Astrocyte (in vitro differentiated cells and primary cell): ENCODE measurements at regions not wholly inside any gene's neighbourhood (a gene's known extent, or its start where the extent isn't known, plus 50 kb on each side); places are given as distances from the start of the nearest gene placed in this dataset.

Experiments
- DNase-seq: peaks from one replicate; pipeline ENCODE4 v3.0.0-alpha.2; 2010; ENCODE audit warnings: low read depth
- FAIRE-seq: peaks from 2 replicates; lab custom pipeline; 2011; peaks lifted over from hg19 to GRCh38; lab: Jason Lieb, UNC
- H2AFZ ChIP-seq: 2 replicates; pipeline ENCODE4 v1.6.0; 2012; ENCODE audit warnings: low read depth, low read length, inconsistent platforms
- H3K27ac ChIP-seq: 2 replicates; pipeline ENCODE4 v1.5.1; 2011; ENCODE audit warnings: low read depth, low read length, inconsistent platforms
- H3K27me3 ChIP-seq: 2 replicates; pipeline ENCODE4 v1.6.0; 2011; ENCODE audit warnings: low read length, inconsistent platforms; ENCODE audit not compliant: insufficient read depth
- H3K36me3 ChIP-seq: 2 replicates; pipeline ENCODE4 v1.5.1; 2011; ENCODE audit warnings: low read length, inconsistent platforms; ENCODE audit not compliant: insufficient read depth
- H3K4me1 ChIP-seq: 2 replicates; pipeline ENCODE4 v1.5.1; 2011; ENCODE audit warnings: low read length, inconsistent platforms; ENCODE audit not compliant: insufficient read depth
- H3K4me2 ChIP-seq: 2 replicates; pipeline ENCODE4 v1.6.0; 2012; ENCODE audit warnings: low read length, inconsistent platforms
- H3K4me3 ChIP-seq: 2 replicates; pipeline ENCODE4 v1.5.1; 2011; ENCODE audit warnings: low read depth, mild to moderate bottlenecking, low read length, inconsistent platforms; ENCODE audit not compliant: insufficient read depth
- H3K79me2 ChIP-seq: 2 replicates; pipeline ENCODE4 v1.6.0; 2012; ENCODE audit warnings: mild to moderate bottlenecking, low read length, inconsistent platforms; ENCODE audit not compliant: insufficient read depth
- H3K9ac ChIP-seq: 2 replicates; pipeline ENCODE4 v1.6.0; 2012; ENCODE audit warnings: mild to moderate bottlenecking, low read length, inconsistent platforms
- H3K9me3 ChIP-seq: 2 replicates; pipeline ENCODE4 v1.5.1; 2012; ENCODE audit warnings: low read depth, mild to moderate bottlenecking, low read length, inconsistent platforms; ENCODE audit not compliant: insufficient read depth
- H4K20me1 ChIP-seq: 2 replicates; pipeline ENCODE4 v1.6.0; 2012; ENCODE audit warnings: low read length, inconsistent platforms; ENCODE audit not compliant: insufficient read depth
- H3K27ac Mint-ChIP-seq: one replicate; pipeline ENCODE4 v1.8.0; 2021; ENCODE audit warnings: mild to moderate bottlenecking, mixed read lengths; ENCODE audit not compliant: unreplicated experiment
- H3K27me3 Mint-ChIP-seq: one replicate; pipeline ENCODE4 v1.8.0; 2021; ENCODE audit warnings: low read depth, mixed read lengths; ENCODE audit not compliant: unreplicated experiment
- H3K36me3 Mint-ChIP-seq: one replicate; pipeline ENCODE4 v1.8.0; 2021; ENCODE audit warnings: low read depth, mixed read lengths; ENCODE audit not compliant: unreplicated experiment
- H3K4me1 Mint-ChIP-seq: one replicate; pipeline ENCODE4 v1.8.0; 2021; ENCODE audit warnings: low read depth, mixed read lengths; ENCODE audit not compliant: unreplicated experiment
- H3K4me3 Mint-ChIP-seq: one replicate; pipeline ENCODE4 v1.8.0; 2021; ENCODE audit warnings: mild to moderate bottlenecking, moderate library complexity, mixed read lengths; ENCODE audit not compliant: unreplicated experiment
- H3K9me3 Mint-ChIP-seq: one replicate; pipeline ENCODE4 v1.8.0; 2021; ENCODE audit warnings: mild to moderate bottlenecking, mixed read lengths; ENCODE audit not compliant: unreplicated experiment
- EZH2 ChIP-seq: IDR thresholded peaks from 2 replicates; pipeline ENCODE4 v1.6.1; 2012; ENCODE audit warnings: mild to moderate bottlenecking, low read length, inconsistent platforms; ENCODE audit not compliant: insufficient read depth
- TF ChIP-seq, protein P1 (sequence below): IDR thresholded peaks from 2 replicates; pipeline ENCODE4 v1.5.1; 2011; ENCODE audit warnings: low read depth, mild to moderate bottlenecking, inconsistent platforms, low read length, moderate library complexity; ENCODE audit not compliant: insufficient read depth

DNA sequence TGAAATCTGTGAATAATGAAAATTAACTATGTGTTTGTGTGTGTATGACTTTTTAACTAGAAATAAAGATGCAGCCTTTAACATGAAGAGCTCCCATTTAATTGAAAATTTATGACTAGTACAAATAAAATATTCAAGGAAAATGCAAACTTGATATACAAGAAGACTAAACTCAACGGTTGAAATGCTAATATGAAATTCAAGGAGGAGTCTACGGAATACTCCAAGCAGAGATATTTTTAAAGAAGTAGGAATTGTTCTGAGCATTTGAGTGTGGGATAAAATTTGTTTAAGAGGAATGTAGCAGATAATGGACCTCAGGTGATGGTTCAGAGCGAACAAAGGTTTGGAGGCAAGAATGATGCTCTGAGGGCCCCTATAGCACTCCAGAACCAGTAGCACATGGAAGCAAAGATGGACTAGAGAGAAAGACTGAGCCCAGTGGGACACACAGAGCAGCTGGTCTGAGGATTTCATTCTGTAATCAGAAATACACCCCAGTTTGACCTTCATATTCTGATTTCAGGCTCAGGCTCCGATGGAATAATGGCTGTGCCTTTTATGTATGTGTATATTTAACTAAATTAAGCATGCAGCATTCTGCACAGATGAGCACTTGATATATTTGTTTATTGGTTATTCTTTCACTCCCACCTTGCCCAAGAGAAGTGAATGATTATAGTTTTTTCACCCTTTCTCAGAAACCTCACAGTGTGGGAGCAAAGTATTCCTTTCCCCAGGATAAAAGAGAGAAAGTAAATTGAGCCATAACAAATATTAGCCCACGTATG is 227.1 kb downstream of the ZPLD1 start:
- no peaks in the 10 kb centered on the region for H3K27me3 ChIP-seq
- no peak overlapping the region for H2AFZ ChIP-seq
- H3K27me3 Mint-ChIP-seq, result peaks cover 5% of the 10 kb centered on the region
- no peak overlapping the region for H3K27ac Mint-ChIP-seq
- H3K9me3 Mint-ChIP-seq, result no peaks in the 10 kb centered on the region
- no peaks in the 10 kb centered on the region for H4K20me1 ChIP-seq
- H3K36me3 Mint-ChIP-seq, result no peaks in the 10 kb centered on the region
- no peak overlapping the region for H3K27ac ChIP-seq
- no peaks in the 10 kb centered on the region for H3K4me1 Mint-ChIP-seq
- H3K9me3 ChIP-seq, result no peaks in the 10 kb centered on the region
- H3K4me3 ChIP-seq, result no peak overlapping the region
- no peak overlapping the region for H3K4me3 Mint-ChIP-seq
- TF ChIP-seq, protein P1, sequence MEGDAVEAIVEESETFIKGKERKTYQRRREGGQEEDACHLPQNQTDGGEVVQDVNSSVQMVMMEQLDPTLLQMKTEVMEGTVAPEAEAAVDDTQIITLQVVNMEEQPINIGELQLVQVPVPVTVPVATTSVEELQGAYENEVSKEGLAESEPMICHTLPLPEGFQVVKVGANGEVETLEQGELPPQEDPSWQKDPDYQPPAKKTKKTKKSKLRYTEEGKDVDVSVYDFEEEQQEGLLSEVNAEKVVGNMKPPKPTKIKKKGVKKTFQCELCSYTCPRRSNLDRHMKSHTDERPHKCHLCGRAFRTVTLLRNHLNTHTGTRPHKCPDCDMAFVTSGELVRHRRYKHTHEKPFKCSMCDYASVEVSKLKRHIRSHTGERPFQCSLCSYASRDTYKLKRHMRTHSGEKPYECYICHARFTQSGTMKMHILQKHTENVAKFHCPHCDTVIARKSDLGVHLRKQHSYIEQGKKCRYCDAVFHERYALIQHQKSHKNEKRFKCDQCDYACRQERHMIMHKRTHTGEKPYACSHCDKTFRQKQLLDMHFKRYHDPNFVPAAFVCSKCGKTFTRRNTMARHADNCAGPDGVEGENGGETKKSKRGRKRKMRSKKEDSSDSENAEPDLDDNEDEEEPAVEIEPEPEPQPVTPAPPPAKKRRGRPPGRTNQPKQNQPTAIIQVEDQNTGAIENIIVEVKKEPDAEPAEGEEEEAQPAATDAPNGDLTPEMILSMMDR, result no peak
- TF ChIP-seq EZH2, result no peak
- no peaks in the 10 kb centered on the region for H3K36me3 ChIP-seq
- no peak overlapping the region for H3K4me2 ChIP-seq
- no peak overlapping the region for H3K9ac ChIP-seq
- H3K79me2 ChIP-seq, result no peaks in the 10 kb centered on the region
- DNase-seq (no peak), FAIRE-seq (no peak)
- no peaks in the 10 kb centered on the region for H3K4me1 ChIP-seq

DNA sequence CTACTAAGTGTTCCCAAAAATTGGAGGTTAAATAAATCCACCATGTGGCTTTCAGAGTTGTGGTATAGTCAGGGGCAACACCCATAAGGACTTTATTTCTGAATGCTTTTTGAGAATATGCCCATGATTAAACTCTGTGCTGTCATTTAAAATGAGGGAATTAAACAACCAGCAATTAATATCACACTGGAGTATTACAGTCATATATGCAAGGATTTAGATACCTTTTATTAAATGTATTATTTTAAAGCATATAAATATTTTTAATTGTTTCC is 227.6 kb downstream of the ZPLD1 start:
- H3K79me2 ChIP-seq, result no peaks in the 10 kb centered on the region
- no peaks in the 10 kb centered on the region for H3K4me1 Mint-ChIP-seq
- H3K36me3 ChIP-seq, result no peaks in the 10 kb centered on the region
- H4K20me1 ChIP-seq, result no peaks in the 10 kb centered on the region
- H3K4me2 ChIP-seq, result no peak overlapping the region
- no peak overlapping the region for H3K4me3 Mint-ChIP-seq
- no peaks in the 10 kb centered on the region for H3K36me3 Mint-ChIP-seq
- H3K9me3 ChIP-seq, result no peaks in the 10 kb centered on the region
- FAIRE-seq (no peak), DNase-seq (no peak)
- H3K9ac ChIP-seq, result no peak overlapping the region
- no peak overlapping the region for H3K27ac ChIP-seq
- H2AFZ ChIP-seq, result no peak overlapping the region
- H3K4me3 ChIP-seq, result no peak overlapping the region
- H3K27me3 Mint-ChIP-seq, result peaks cover 5% of the 10 kb centered on the region
- TF ChIP-seq, protein P1, result no peak
- no peak for TF ChIP-seq EZH2
- H3K27me3 ChIP-seq, result no peaks in the 10 kb centered on the region
- H3K4me1 ChIP-seq, result no peaks in the 10 kb centered on the region
- H3K9me3 Mint-ChIP-seq, result no peaks in the 10 kb centered on the region
- H3K27ac Mint-ChIP-seq, result no peak overlapping the region

DNA sequence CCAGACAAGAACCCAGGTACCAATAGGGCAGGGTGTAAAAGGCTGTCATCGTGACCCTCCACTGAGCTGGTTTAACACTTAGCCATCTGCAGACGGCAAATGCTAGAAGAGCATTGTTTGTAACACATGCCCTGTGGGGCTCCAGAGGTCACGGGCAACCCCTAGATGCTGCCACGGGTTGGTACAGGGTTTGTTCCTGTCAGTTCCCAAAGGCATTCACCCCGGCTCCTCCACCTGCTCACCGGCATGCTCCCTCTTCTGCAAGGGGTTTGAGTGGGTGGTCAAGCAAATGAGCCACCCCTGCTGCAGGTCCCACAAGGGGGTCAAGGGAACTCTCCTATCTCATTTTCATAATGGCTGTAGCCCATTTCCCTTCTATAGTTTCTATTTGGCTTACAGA is 229.3 kb downstream of the ZPLD1 start:
- Histone ChIP-seq H3K4me2 (no peak overlapping the region), H3K9ac (no peak overlapping the region), H3K4me3 (no peak overlapping the region), H3K36me3 (no peaks in the 10 kb centered on the region), H3K4me1 (no peaks in the 10 kb centered on the region), H3K79me2 (no peaks in the 10 kb centered on the region), H3K9me3 (no peaks in the 10 kb centered on the region), H4K20me1 (no peaks in the 10 kb centered on the region), H3K27me3 (no peaks in the 10 kb centered on the region), H3K27ac (no peak overlapping the region), H2AFZ (no peak overlapping the region)
- DNase-seq, result no peak
- H3K36me3 Mint-ChIP-seq, result no peaks in the 10 kb centered on the region
- no peak overlapping the region for H3K27ac Mint-ChIP-seq
- no peaks in the 10 kb centered on the region for H3K9me3 Mint-ChIP-seq
- peaks cover 5% of the 10 kb centered on the region for H3K27me3 Mint-ChIP-seq
- no peak for FAIRE-seq
- H3K4me1 Mint-ChIP-seq, result no peaks in the 10 kb centered on the region
- TF ChIP-seq, protein P1, result no peak
- no peak for TF ChIP-seq EZH2
- no peak overlapping the region for H3K4me3 Mint-ChIP-seq
